NCI-H1417 treated with DMSO at 0.1 percent for 48 hours (cell line): ENCODE measurements at regions not wholly inside any gene's neighbourhood (a gene's known extent, or its start where the extent isn't known, plus 50 kb on each side); places are given as distances from the start of the nearest gene placed in this dataset.

ENCODE experiments used
- DNase-seq: peaks from one replicate; lab custom pipeline; 2025; lab: John Stamatoyannopoulos, UW

GRCh38 chr12:75974323-75975187 lies 57.0 kb downstream of the PHLDA1 start:
- no peak for DNase-seq

GRCh38 chr12:75971253-75971652 lies 60.3 kb downstream of the PHLDA1 start:
- no peak for DNase-seq

- DNase-seq, result no peak
These were observed 61.3 kb downstream of the PHLDA1 start for GRCh38 chr12:75970310-75970709.

- no peak for DNase-seq
These were observed 61.8 kb downstream of the PHLDA1 start for GRCh38 chr12:75969768-75970167.

- DNase-seq, result no peak
These were observed 65.9 kb downstream of the PHLDA1 start for GRCh38 chr12:75965661-75966060.

GRCh38 chr12:75964150-75964549 lies 67.4 kb downstream of the PHLDA1 start:
- no peak for DNase-seq

GRCh38 chr12:75961878-75962277 lies 69.7 kb downstream of the PHLDA1 start:
- DNase-seq, result no peak

GRCh38 chr12:75960954-75961661 lies 70.5 kb downstream of the PHLDA1 start:
- DNase-seq, result no peak

- DNase-seq, result peak; percentile 41
These were observed 71.3 kb downstream of the PHLDA1 start for GRCh38 chr12:75960086-75960910.

GRCh38 chr12:75959506-75959905 lies 72.1 kb downstream of the PHLDA1 start:
- no peak for DNase-seq

- no peak for DNase-seq
These were observed 72.5 kb downstream of the PHLDA1 start for GRCh38 chr12:75959060-75959459.

GRCh38 chr12:75955251-75955650 lies 76.3 kb downstream of the PHLDA1 start:
- no peak for DNase-seq

- no peak for DNase-seq
These were observed 76.8 kb downstream of the PHLDA1 start for GRCh38 chr12:75954749-75955148.

GRCh38 chr12:75954041-75954440 lies 77.5 kb downstream of the PHLDA1 start:
- DNase-seq, result no peak

- no peak for DNase-seq
These were observed 78.2 kb downstream of the PHLDA1 start for GRCh38 chr12:75953312-75953906.

- no peak for DNase-seq
These were observed 79.9 kb downstream of the PHLDA1 start for GRCh38 chr12:75951399-75952278.

GRCh38 chr12:75947156-75947723 lies 84.3 kb downstream of the PHLDA1 start:
- no peak for DNase-seq

- DNase-seq, result no peak
These were observed 86.0 kb downstream of the PHLDA1 start for GRCh38 chr12:75945581-75945980.

- no peak for DNase-seq
These were observed 86.6 kb downstream of the PHLDA1 start for GRCh38 chr12:75944905-75945432.
